SK-N-SH treated with all-trans-retinoic acid at 6 μM for 48 hours (cell line): ENCODE measurements at regions not wholly inside any gene's neighbourhood (a gene's known extent, or its start where the extent isn't known, plus 50 kb on each side); places are given as distances from the start of the nearest gene placed in this dataset.

Experiments used
- ATAC-seq: fragments of 200-7000 bp; cut with Tn5 transposase; 3 replicates; pipeline ENCODE4 v1.9.1; 2020; ENCODE audit warnings: mild to moderate bottlenecking, moderate library complexity
- ARNTL ChIP-seq: fragments of 450-650 bp; formaldehyde crosslinking; IDR thresholded peaks from 2 replicates; pipeline ENCODE4 v1.5.0; 2020; ENCODE audit warnings: low read depth, mild to moderate bottlenecking, moderate library complexity, borderline replicate concordance
- BACH2 ChIP-seq: fragments of 250-450 bp; sonication (Bioruptor Pico); IDR thresholded peaks from 2 replicates; pipeline ENCODE4 v1.9.0; 2021; ENCODE audit warnings: mild to moderate bottlenecking, borderline replicate concordance
- CSDC2 ChIP-seq: fragments of 250-450 bp; sonication (Bioruptor Pico); IDR thresholded peaks from 2 replicates; pipeline ENCODE4 v1.5.0; 2020; ENCODE audit warnings: mild to moderate bottlenecking, moderate library complexity
- ESRRG ChIP-seq: fragments of 250-450 bp; sonication (Bioruptor Pico); IDR thresholded peaks from 2 replicates; pipeline ENCODE4 v1.6.1; 2021; ENCODE audit warnings: mild to moderate bottlenecking
- GLIS3 ChIP-seq: fragments of 250-450 bp; sonication (Bioruptor Pico); IDR thresholded peaks from 2 replicates; pipeline ENCODE4 v1.5.0; 2020; ENCODE audit warnings: mild to moderate bottlenecking, moderate library complexity
- ISL1 ChIP-seq: fragments of 250-450 bp; sonication (Bioruptor Pico); IDR thresholded peaks from 2 replicates; pipeline ENCODE4 v2.1.2; 2022; ENCODE audit warnings: mild to moderate bottlenecking, moderate library complexity
- OSR1 ChIP-seq: fragments of 250-450 bp; sonication (Bioruptor Pico); IDR thresholded peaks from 2 replicates; pipeline ENCODE4 v1.8.0; 2022; ENCODE audit warnings: moderate library complexity, mild to moderate bottlenecking, inconsistent platforms
- PPARA ChIP-seq: fragments of 250-450 bp; sonication (Bioruptor Pico); IDR thresholded peaks from 2 replicates; pipeline ENCODE4 v1.5.0; 2020; ENCODE audit warnings: mild to moderate bottlenecking, borderline replicate concordance
- RARB ChIP-seq: fragments of 250-450 bp; sonication (Bioruptor Pico); IDR thresholded peaks from 2 replicates; pipeline ENCODE4 v1.8.0; 2021; ENCODE audit warnings: mild to moderate bottlenecking, moderate library complexity
- SNAI2 ChIP-seq: fragments of 250-450 bp; sonication (Bioruptor Pico); IDR thresholded peaks from 2 replicates; pipeline ENCODE4 v1.5.0; 2020; ENCODE audit warnings: mild to moderate bottlenecking, moderate library complexity
- TCF4 ChIP-seq: fragments of 250-450 bp; sonication (Bioruptor Pico); IDR thresholded peaks from 2 replicates; pipeline ENCODE4 v1.8.0; 2021; ENCODE audit warnings: mild to moderate bottlenecking, moderate library complexity, borderline replicate concordance
- TOX ChIP-seq: fragments of 250-450 bp; sonication (Bioruptor Pico); IDR thresholded peaks from 2 replicates; pipeline ENCODE4 v1.8.0; 2021; ENCODE audit warnings: mild to moderate bottlenecking, moderate library complexity, borderline replicate concordance
- ZC3H10 ChIP-seq: fragments of 250-450 bp; sonication (Bioruptor Pico); IDR thresholded peaks from 2 replicates; pipeline ENCODE4 v1.5.1; 2021; ENCODE audit warnings: mild to moderate bottlenecking, moderate library complexity
- ZFP3 ChIP-seq: fragments of 250-450 bp; sonication (Bioruptor Pico); IDR thresholded peaks from 2 replicates; pipeline ENCODE4 v1.5.0; 2020; ENCODE audit warnings: mild to moderate bottlenecking, moderate library complexity
- ZFP30 ChIP-seq: fragments of 450-650 bp; formaldehyde crosslinking; IDR thresholded peaks from 2 replicates; pipeline ENCODE4 v1.5.0; 2022; ENCODE audit warnings: mild to moderate bottlenecking, moderate library complexity
- ZNF565 ChIP-seq: fragments of 450-650 bp; formaldehyde crosslinking; conservative IDR thresholded peaks from 2 replicates; pipeline ENCODE4 v1.5.0; 2020; ENCODE audit warnings: low read depth, mild to moderate bottlenecking, moderate library complexity
- ZNF70 ChIP-seq: fragments of 450-650 bp; formaldehyde crosslinking; IDR thresholded peaks from 2 replicates; pipeline ENCODE4 v1.5.0; 2020; ENCODE audit warnings: mild to moderate bottlenecking, moderate library complexity
- TF ChIP-seq, protein P1 (sequence below): fragments of 250-450 bp; sonication (Bioruptor Pico); IDR thresholded peaks from 2 replicates; pipeline ENCODE4 v1.5.0; 2020; ENCODE audit warnings: mild to moderate bottlenecking, moderate library complexity
- TF ChIP-seq, protein P2 (sequence below): fragments of 250-450 bp; sonication (Bioruptor Pico); IDR thresholded peaks from 2 replicates; pipeline ENCODE4 v1.8.0; 2021; ENCODE audit warnings: low read depth, mild to moderate bottlenecking, moderate library complexity, borderline replicate concordance
- TF ChIP-seq, protein P3 (sequence below): fragments of 250-450 bp; sonication (Bioruptor Pico); IDR thresholded peaks from 2 replicates; pipeline ENCODE4 v1.8.0; 2020; ENCODE audit warnings: mild to moderate bottlenecking, moderate library complexity, borderline replicate concordance
- TF ChIP-seq, protein P4 (sequence below): fragments of 250-450 bp; sonication (Bioruptor Pico); IDR thresholded peaks from 2 replicates; pipeline ENCODE4 v1.5.1; 2021; ENCODE audit warnings: mild to moderate bottlenecking, moderate library complexity
- TF ChIP-seq, protein P5 (sequence below): fragments of 250-450 bp; sonication (Bioruptor Pico); IDR thresholded peaks from 2 replicates; pipeline ENCODE4 v1.5.1; 2020; ENCODE audit warnings: low read depth, mild to moderate bottlenecking, moderate library complexity

DNA sequence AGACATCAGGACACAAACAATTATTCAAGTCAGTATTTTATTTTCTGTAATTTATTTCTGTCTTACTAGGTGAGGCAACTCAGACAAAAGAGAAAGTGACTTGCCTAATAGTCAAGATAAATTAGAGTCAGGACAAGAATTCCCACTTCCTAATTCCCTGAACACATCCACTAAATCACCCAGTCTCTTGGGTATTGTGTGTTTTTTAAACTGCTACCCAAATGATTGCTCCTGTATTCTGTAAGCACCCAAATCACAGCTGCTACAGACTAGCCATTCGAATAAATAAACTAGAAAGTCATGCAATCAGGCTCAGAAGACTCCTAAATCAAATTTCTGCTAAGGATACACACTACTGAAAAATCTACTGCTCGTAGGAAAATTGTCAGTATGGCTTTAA, 263.0 kb downstream of the DUSP6 start:
- no peak for ATAC-seq
- no peak for TF ChIP-seq GLIS3 (CRISPR knock-in tag)
- no peak for TF ChIP-seq TOX (CRISPR knock-in tag)
- TF ChIP-seq ZFP3 (CRISPR knock-in tag), result no peak
- TF ChIP-seq ZNF70 (CRISPR knock-in tag), result no peak
- TF ChIP-seq ARNTL (CRISPR knock-in tag), result no peak
- TF ChIP-seq, protein P1, sequence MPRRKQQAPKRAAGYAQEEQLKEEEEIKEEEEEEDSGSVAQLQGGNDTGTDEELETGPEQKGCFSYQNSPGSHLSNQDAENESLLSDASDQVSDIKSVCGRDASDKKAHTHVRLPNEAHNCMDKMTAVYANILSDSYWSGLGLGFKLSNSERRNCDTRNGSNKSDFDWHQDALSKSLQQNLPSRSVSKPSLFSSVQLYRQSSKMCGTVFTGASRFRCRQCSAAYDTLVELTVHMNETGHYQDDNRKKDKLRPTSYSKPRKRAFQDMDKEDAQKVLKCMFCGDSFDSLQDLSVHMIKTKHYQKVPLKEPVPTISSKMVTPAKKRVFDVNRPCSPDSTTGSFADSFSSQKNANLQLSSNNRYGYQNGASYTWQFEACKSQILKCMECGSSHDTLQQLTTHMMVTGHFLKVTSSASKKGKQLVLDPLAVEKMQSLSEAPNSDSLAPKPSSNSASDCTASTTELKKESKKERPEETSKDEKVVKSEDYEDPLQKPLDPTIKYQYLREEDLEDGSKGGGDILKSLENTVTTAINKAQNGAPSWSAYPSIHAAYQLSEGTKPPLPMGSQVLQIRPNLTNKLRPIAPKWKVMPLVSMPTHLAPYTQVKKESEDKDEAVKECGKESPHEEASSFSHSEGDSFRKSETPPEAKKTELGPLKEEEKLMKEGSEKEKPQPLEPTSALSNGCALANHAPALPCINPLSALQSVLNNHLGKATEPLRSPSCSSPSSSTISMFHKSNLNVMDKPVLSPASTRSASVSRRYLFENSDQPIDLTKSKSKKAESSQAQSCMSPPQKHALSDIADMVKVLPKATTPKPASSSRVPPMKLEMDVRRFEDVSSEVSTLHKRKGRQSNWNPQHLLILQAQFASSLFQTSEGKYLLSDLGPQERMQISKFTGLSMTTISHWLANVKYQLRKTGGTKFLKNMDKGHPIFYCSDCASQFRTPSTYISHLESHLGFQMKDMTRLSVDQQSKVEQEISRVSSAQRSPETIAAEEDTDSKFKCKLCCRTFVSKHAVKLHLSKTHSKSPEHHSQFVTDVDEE (CRISPR knock-in tag), result no peak
- TF ChIP-seq, protein P2, sequence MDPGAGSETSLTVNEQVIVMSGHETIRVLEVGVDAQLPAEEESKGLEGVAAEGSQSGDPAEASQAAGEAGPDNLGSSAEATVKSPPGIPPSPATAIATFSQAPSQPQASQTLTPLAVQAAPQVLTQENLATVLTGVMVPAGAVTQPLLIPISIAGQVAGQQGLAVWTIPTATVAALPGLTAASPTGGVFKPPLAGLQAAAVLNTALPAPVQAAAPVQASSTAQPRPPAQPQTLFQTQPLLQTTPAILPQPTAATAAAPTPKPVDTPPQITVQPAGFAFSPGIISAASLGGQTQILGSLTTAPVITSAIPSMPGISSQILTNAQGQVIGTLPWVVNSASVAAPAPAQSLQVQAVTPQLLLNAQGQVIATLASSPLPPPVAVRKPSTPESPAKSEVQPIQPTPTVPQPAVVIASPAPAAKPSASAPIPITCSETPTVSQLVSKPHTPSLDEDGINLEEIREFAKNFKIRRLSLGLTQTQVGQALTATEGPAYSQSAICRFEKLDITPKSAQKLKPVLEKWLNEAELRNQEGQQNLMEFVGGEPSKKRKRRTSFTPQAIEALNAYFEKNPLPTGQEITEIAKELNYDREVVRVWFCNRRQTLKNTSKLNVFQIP (CRISPR knock-in tag), result no peak
- no peak for TF ChIP-seq ZC3H10 (CRISPR knock-in tag)
- no peak for TF ChIP-seq PPARA (CRISPR knock-in tag)
- no peak for TF ChIP-seq ZFP30
- TF ChIP-seq ESRRG (CRISPR knock-in tag), result no peak
- no peak for TF ChIP-seq BACH2 (CRISPR knock-in tag)
- no peak for TF ChIP-seq CSDC2 (CRISPR knock-in tag)
- TF ChIP-seq, protein P3, sequence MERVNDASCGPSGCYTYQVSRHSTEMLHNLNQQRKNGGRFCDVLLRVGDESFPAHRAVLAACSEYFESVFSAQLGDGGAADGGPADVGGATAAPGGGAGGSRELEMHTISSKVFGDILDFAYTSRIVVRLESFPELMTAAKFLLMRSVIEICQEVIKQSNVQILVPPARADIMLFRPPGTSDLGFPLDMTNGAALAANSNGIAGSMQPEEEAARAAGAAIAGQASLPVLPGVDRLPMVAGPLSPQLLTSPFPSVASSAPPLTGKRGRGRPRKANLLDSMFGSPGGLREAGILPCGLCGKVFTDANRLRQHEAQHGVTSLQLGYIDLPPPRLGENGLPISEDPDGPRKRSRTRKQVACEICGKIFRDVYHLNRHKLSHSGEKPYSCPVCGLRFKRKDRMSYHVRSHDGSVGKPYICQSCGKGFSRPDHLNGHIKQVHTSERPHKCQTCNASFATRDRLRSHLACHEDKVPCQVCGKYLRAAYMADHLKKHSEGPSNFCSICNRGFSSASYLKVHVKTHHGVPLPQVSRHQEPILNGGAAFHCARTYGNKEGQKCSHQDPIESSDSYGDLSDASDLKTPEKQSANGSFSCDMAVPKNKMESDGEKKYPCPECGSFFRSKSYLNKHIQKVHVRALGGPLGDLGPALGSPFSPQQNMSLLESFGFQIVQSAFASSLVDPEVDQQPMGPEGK (CRISPR knock-in tag), result no peak
- TF ChIP-seq RARB (CRISPR knock-in tag), result no peak
- TF ChIP-seq, all 23 proteins: peak for 0

DNA sequence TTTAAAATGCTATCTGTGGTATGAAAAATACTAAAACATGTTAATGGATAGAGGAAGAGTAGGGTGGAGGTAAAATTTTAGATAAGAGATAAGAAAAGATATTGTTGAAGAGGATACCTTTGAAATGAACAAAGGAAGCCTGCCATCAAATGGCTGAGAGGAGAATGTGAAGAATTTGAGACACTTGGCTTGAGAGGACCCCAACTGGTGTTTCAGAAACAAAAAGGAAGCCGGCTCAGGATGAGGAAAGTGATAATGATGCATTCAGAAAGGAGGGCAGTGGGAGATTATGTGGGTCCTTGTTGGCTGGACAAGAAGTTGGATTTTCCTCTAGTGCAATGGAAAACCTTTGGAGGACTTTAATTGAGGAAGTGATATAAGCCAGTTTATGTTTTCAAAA, 264.4 kb downstream of the DUSP6 start:
- no peak for ATAC-seq
- TF ChIP-seq SNAI2 (CRISPR knock-in tag) (no peak), ESRRG (CRISPR knock-in tag) (no peak), RARB (CRISPR knock-in tag) (no peak), ZFP3 (CRISPR knock-in tag) (no peak), TCF4 (CRISPR knock-in tag) (no peak), ARNTL (CRISPR knock-in tag) (no peak), OSR1 (CRISPR knock-in tag) (no peak), ZNF565 (CRISPR knock-in tag) (no peak), ZC3H10 (CRISPR knock-in tag) (no peak)
- TF ChIP-seq, protein P4, sequence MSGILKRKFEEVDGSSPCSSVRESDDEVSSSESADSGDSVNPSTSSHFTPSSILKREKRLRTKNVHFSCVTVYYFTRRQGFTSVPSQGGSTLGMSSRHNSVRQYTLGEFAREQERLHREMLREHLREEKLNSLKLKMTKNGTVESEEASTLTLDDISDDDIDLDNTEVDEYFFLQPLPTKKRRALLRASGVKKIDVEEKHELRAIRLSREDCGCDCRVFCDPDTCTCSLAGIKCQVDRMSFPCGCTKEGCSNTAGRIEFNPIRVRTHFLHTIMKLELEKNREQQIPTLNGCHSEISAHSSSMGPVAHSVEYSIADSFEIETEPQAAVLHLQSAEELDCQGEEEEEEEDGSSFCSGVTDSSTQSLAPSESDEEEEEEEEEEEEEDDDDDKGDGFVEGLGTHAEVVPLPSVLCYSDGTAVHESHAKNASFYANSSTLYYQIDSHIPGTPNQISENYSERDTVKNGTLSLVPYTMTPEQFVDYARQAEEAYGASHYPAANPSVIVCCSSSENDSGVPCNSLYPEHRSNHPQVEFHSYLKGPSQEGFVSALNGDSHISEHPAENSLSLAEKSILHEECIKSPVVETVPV (CRISPR knock-in tag), result no peak
- TF ChIP-seq, protein P5, sequence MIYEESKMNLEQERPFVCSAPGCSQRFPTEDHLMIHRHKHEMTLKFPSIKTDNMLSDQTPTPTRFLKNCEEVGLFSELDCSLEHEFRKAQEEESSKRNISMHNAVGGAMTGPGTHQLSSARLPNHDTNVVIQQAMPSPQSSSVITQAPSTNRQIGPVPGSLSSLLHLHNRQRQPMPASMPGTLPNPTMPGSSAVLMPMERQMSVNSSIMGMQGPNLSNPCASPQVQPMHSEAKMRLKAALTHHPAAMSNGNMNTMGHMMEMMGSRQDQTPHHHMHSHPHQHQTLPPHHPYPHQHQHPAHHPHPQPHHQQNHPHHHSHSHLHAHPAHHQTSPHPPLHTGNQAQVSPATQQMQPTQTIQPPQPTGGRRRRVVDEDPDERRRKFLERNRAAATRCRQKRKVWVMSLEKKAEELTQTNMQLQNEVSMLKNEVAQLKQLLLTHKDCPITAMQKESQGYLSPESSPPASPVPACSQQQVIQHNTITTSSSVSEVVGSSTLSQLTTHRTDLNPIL (CRISPR knock-in tag), result no peak

DNA sequence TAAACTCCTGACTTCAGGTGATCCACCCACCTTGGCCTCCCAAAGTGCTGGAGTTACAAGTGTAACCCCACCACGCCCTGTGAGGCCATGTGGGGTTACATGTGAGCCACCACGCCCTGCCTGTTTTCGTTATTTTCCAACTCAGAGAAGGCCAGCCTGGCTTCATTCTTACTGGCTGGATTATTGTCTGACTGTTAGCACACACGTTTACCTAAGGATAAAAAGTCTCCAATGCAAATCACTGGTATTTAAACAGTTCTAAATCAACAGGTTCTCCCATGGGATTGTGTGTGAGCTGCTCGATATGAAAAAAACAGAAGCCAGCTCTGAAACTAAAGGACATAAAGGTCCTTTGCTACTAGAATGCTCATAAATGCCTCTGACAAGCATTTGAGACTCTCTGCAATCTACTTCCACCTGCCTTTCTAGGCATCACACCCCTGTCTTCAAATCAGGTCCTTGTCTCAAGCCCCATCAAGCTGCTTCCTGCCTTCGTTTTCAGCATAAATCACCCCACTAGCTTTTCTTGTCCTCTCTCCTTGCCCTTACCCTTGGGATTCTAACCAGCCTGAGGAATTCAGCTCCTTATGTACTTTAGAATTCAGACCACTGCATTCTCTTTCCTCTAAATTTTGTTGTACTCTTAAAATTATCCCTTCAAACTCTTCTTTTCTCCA, 265.0 kb downstream of the DUSP6 start:
- TF ChIP-seq TOX (CRISPR knock-in tag), result no peak
- TF ChIP-seq, protein P4 (CRISPR knock-in tag), result no peak
- no peak for TF ChIP-seq BACH2 (CRISPR knock-in tag)
- TF ChIP-seq ISL1 (CRISPR knock-in tag), result no peak
- no peak for TF ChIP-seq OSR1 (CRISPR knock-in tag)
- TF ChIP-seq CSDC2 (CRISPR knock-in tag), result no peak
- TF ChIP-seq, protein P1 (CRISPR knock-in tag), result no peak
- TF ChIP-seq ARNTL (CRISPR knock-in tag), result no peak
- TF ChIP-seq RARB (CRISPR knock-in tag), result no peak
- no peak for ATAC-seq
